NT2/D1 (cell line): ENCODE measurements at regions not wholly inside any gene's neighbourhood (a gene's known extent, or its start where the extent isn't known, plus 50 kb on each side); places are given as distances from the start of the nearest gene placed in this dataset.

Source experiments
- SUZ12 ChIP-seq: IDR thresholded peaks from 2 replicates; pipeline ENCODE4 v1.6.1; 2011; ENCODE audit not compliant: insufficient read length, insufficient read depth; ENCODE audit errors: extremely low read depth
- YY1 ChIP-seq: IDR thresholded peaks from 2 replicates; pipeline ENCODE4 v1.6.1; 2011; ENCODE audit not compliant: insufficient read length, insufficient read depth
- ZNF274 ChIP-seq: IDR thresholded peaks from 2 replicates; pipeline ENCODE4 v1.6.1; 2011; ENCODE audit warnings: mild to moderate bottlenecking, low read depth, low read length

- TF ChIP-seq YY1 (no peak), SUZ12 (no peak), ZNF274 (no peak)
Measured at GRCh38 chr20:41996951-41997350, 378.8 kb upstream of the CHD6 start.
